ENCODE measurements at regions not wholly inside any gene's neighbourhood (a gene's known extent, or its start where the extent isn't known, plus 50 kb on each side); places are given as distances from the start of the nearest gene placed in this dataset.
"Not testable (repeated sequence)": the region's sequence is repeated elsewhere in the genome, so short reads cannot be mapped to it uniquely, and the experiment has no call there.

- DNase-seq: peak; percentile 11
- Mint-ChIP-seq H3K4me1 (ENCODE audit: low read depth) (no peaks in the 10 kb centered on the region), H3K9me3 (no peaks in the 10 kb centered on the region), H3K27me3 (ENCODE audit: low read depth) (peaks cover 3% of the 10 kb centered on the region), H3K27ac (no peak overlapping the region), H3K36me3 (ENCODE audit: low read depth) (no peaks in the 10 kb centered on the region), H3K4me3 (no peak overlapping the region)
- CTCF ChIA-PET: interaction anchor here (0.9 kb wide), 1 partner anchor 19 kb away, joined by 3 read pairs; no protein-coding TSS in a partner anchor
- intact Hi-C loops (cut with micrococcal nuclease): no loop called here
Measured at GRCh38 chr1:233459470-233459945, 132.0 kb downstream of the MAP3K21 start.

- Mint-ChIP-seq H3K4me3 (no peak overlapping the region), H3K27me3 (ENCODE audit: low read depth) (peaks cover 3% of the 10 kb centered on the region), H3K4me1 (ENCODE audit: low read depth) (no peaks in the 10 kb centered on the region), H3K27ac (no peak overlapping the region), H3K9me3 (no peaks in the 10 kb centered on the region), H3K36me3 (ENCODE audit: low read depth) (no peaks in the 10 kb centered on the region)
- intact Hi-C loops (cut with micrococcal nuclease): no loop called here
- no peak for DNase-seq
- CTCF ChIA-PET: no interaction called here
Measured at GRCh38 chr1:233459968-233460367, 132.4 kb downstream of the MAP3K21 start.

- no peaks in the 10 kb centered on the region for H3K9me3 Mint-ChIP-seq
- intact Hi-C loops (cut with micrococcal nuclease): no loop called here
- no peak overlapping the region for H3K27ac Mint-ChIP-seq
- no peaks in the 10 kb centered on the region for H3K4me1 Mint-ChIP-seq (ENCODE audit: low read depth)
- H3K36me3 Mint-ChIP-seq (ENCODE audit: low read depth): no peaks in the 10 kb centered on the region
- DNase-seq: no peak
- no peak overlapping the region for H3K4me3 Mint-ChIP-seq
- CTCF ChIA-PET: no interaction called here
- H3K27me3 Mint-ChIP-seq (ENCODE audit: low read depth): peaks cover 3% of the 10 kb centered on the region
Measured at GRCh38 chr1:233460692-233461091, 133.2 kb downstream of the MAP3K21 start.

- no peak for DNase-seq
- H3K36me3 Mint-ChIP-seq (ENCODE audit: low read depth): no peaks in the 10 kb centered on the region
- H3K4me1 Mint-ChIP-seq (ENCODE audit: low read depth): no peaks in the 10 kb centered on the region
- H3K4me3 Mint-ChIP-seq: no peak overlapping the region
- CTCF ChIA-PET: interaction anchor here (1.1 kb wide), 1 partner anchor 20 kb away, joined by 3 read pairs; no protein-coding TSS in a partner anchor
- H3K27ac Mint-ChIP-seq: no peak overlapping the region
- no peaks in the 10 kb centered on the region for H3K9me3 Mint-ChIP-seq
- intact Hi-C loops (cut with micrococcal nuclease): no loop called here
- H3K27me3 Mint-ChIP-seq (ENCODE audit: low read depth): peaks cover 6% of the 10 kb centered on the region
Measured at GRCh38 chr1:233461847-233462246, 134.3 kb downstream of the MAP3K21 start.

- Mint-ChIP-seq H3K27me3 (ENCODE audit: low read depth) (peaks cover 6% of the 10 kb centered on the region), H3K4me3 (no peak overlapping the region), H3K27ac (no peak overlapping the region)
Measured at GRCh38 chr1:233463333-233463732, 135.8 kb downstream of the MAP3K21 start.

GRCh38 chr1:233465745-233466343, 138.3 kb downstream of the MAP3K21 start:
- no peak overlapping the region for H3K27ac Mint-ChIP-seq
- intact Hi-C loops (cut with micrococcal nuclease): no loop called here
- peaks cover 3% of the 10 kb centered on the region for H3K27me3 Mint-ChIP-seq (ENCODE audit: low read depth)
- DNase-seq: no peak
- H3K36me3 Mint-ChIP-seq (ENCODE audit: low read depth): no peaks in the 10 kb centered on the region
- no peak overlapping the region for H3K4me3 Mint-ChIP-seq
- H3K9me3 Mint-ChIP-seq: no peaks in the 10 kb centered on the region
- CTCF ChIA-PET: no interaction called here
- H3K4me1 Mint-ChIP-seq (ENCODE audit: low read depth): no peaks in the 10 kb centered on the region

More at GRCh38 chr1:233463333-233463732, 135.8 kb downstream of the MAP3K21 start:
- intact Hi-C loops (cut with micrococcal nuclease): no loop called here
- H3K4me1 Mint-ChIP-seq (ENCODE audit: low read depth): no peaks in the 10 kb centered on the region
- H3K9me3 Mint-ChIP-seq: no peaks in the 10 kb centered on the region
- CTCF ChIA-PET: interaction anchor here (0.6 kb wide), 1 partner anchor 103 kb away, joined by 4 read pairs; no protein-coding TSS in a partner anchor
- H3K36me3 Mint-ChIP-seq (ENCODE audit: low read depth): no peaks in the 10 kb centered on the region
- DNase-seq: no peak

GRCh38 chr1:233470741-233471499, 143.0 kb upstream of the KCNK1 start:
- no peaks in the 10 kb centered on the region for H3K9me3 Mint-ChIP-seq
- CTCF ChIA-PET: no interaction called here
- no peak overlapping the region for H3K4me3 Mint-ChIP-seq
- H3K27ac Mint-ChIP-seq: no peak overlapping the region
- intact Hi-C loops (cut with micrococcal nuclease): no loop called here
- no peaks in the 10 kb centered on the region for H3K36me3 Mint-ChIP-seq (ENCODE audit: low read depth)
- peaks cover 8% of the 10 kb centered on the region for H3K27me3 Mint-ChIP-seq (ENCODE audit: low read depth)
- DNase-seq: no peak
- no peaks in the 10 kb centered on the region for H3K4me1 Mint-ChIP-seq (ENCODE audit: low read depth)

GRCh38 chr1:233471851-233472250, 142.1 kb upstream of the KCNK1 start:
- H3K9me3 Mint-ChIP-seq; DNase-seq; CTCF ChIA-PET; intact Hi-C loops (cut with micrococcal nuclease); H3K36me3 Mint-ChIP-seq (ENCODE audit: low read depth); H3K4me3 Mint-ChIP-seq; H3K27ac Mint-ChIP-seq; H3K27me3 Mint-ChIP-seq (ENCODE audit: low read depth); H3K4me1 Mint-ChIP-seq (ENCODE audit: low read depth): not testable (repeated sequence)

- H3K4me3 Mint-ChIP-seq; DNase-seq; CTCF ChIA-PET; H3K4me1 Mint-ChIP-seq (ENCODE audit: low read depth); H3K27ac Mint-ChIP-seq; H3K9me3 Mint-ChIP-seq; intact Hi-C loops (cut with micrococcal nuclease); H3K36me3 Mint-ChIP-seq (ENCODE audit: low read depth): not testable (repeated sequence)
- peaks cover 13% of the 10 kb centered on the region for H3K27me3 Mint-ChIP-seq (ENCODE audit: low read depth)
Measured at GRCh38 chr1:233472796-233473195, 141.1 kb upstream of the KCNK1 start.

GRCh38 chr1:233473549-233474204, 140.2 kb upstream of the KCNK1 start:
- H3K9me3 Mint-ChIP-seq: no peaks in the 10 kb centered on the region
- H3K4me3 Mint-ChIP-seq: no peak overlapping the region
- intact Hi-C loops (cut with micrococcal nuclease): no loop called here
- H3K36me3 Mint-ChIP-seq (ENCODE audit: low read depth): no peaks in the 10 kb centered on the region
- peaks cover 17% of the 10 kb centered on the region for H3K27me3 Mint-ChIP-seq (ENCODE audit: low read depth)
- no peak overlapping the region for H3K27ac Mint-ChIP-seq
- CTCF ChIA-PET: interaction anchor here (1.5 kb wide), 1 partner anchor 33 kb away, joined by 4 read pairs; no protein-coding TSS in a partner anchor
- H3K4me1 Mint-ChIP-seq (ENCODE audit: low read depth): no peaks in the 10 kb centered on the region
- no peak for DNase-seq

- no peaks in the 10 kb centered on the region for H3K9me3 Mint-ChIP-seq
- no peak overlapping the region for H3K27ac Mint-ChIP-seq
- no peak for DNase-seq
- H3K27me3 Mint-ChIP-seq (ENCODE audit: low read depth): peaks cover 26% of the 10 kb centered on the region
- no peak overlapping the region for H3K4me3 Mint-ChIP-seq
- H3K36me3 Mint-ChIP-seq (ENCODE audit: low read depth): no peaks in the 10 kb centered on the region
- intact Hi-C loops (cut with micrococcal nuclease): loop anchor here (1.0 kb wide), 1 partner anchor 314 kb away; no protein-coding TSS in a partner anchor
- no peaks in the 10 kb centered on the region for H3K4me1 Mint-ChIP-seq (ENCODE audit: low read depth)
- CTCF ChIA-PET: no interaction called here
Measured at GRCh38 chr1:233477359-233477758, 136.5 kb upstream of the KCNK1 start.

GRCh38 chr1:233478611-233479010, 135.3 kb upstream of the KCNK1 start:
- CTCF ChIA-PET: interaction anchor here (0.6 kb wide), 1 partner anchor 60 kb away, joined by 4 read pairs; no protein-coding TSS in a partner anchor
- DNase-seq: no peak
- no peak overlapping the region for H3K27ac Mint-ChIP-seq
- no peak overlapping the region for H3K4me3 Mint-ChIP-seq
- no peaks in the 10 kb centered on the region for H3K4me1 Mint-ChIP-seq (ENCODE audit: low read depth)
- H3K36me3 Mint-ChIP-seq (ENCODE audit: low read depth): no peaks in the 10 kb centered on the region
- intact Hi-C loops (cut with micrococcal nuclease): no loop called here
- peaks cover 27% of the 10 kb centered on the region for H3K27me3 Mint-ChIP-seq (ENCODE audit: low read depth)
- H3K9me3 Mint-ChIP-seq: no peaks in the 10 kb centered on the region

Measured in activated naive CD4-positive, alpha-beta T cell treated with anti-CD3 and anti-CD28 coated beads for 36 hours (primary cell).